H1 (cell line): ENCODE measurements at regions not wholly inside any gene's neighbourhood (a gene's known extent, or its start where the extent isn't known, plus 50 kb on each side); places are given as distances from the start of the nearest gene placed in this dataset.

Experiments
- CTCF ChIA-PET: fragments of 300-600 bp; sonication (Branson Sonifier 250); formaldehyde crosslinking; loops from one replicate; lab custom pipeline; 2021; ENCODE audit not compliant: partially characterized antibody; lab: Charles Lee
- POLR2A ChIA-PET: fragments of 300-600 bp; sonication (Branson Sonifier 250); formaldehyde crosslinking; loops from one replicate; lab custom pipeline; 2021; ENCODE audit warnings: inconsistent platforms; ENCODE audit not compliant: partially characterized antibody; lab: Charles Lee
- DNase-seq, 2 experiments: peaks; one replicate each; pipeline versions ENCODE4 v3.0.0 to v3.0.0-alpha.2; 2010 to 2022; ENCODE audit warnings: low spot score in 2 of 2, low read depth in 1 of 2, mixed read lengths in 1 of 2
- FAIRE-seq: peaks from 2 replicates; lab custom pipeline; 2011; peaks lifted over from hg19 to GRCh38; lab: Jason Lieb, UNC
- H2AFZ ChIP-seq: 2 replicates; pipeline ENCODE4 v1.8.1; 2012; ENCODE audit warnings: low read length, inconsistent platforms
- H2AK5ac ChIP-seq: 2 replicates; pipeline ENCODE4 v1.6.1; 2013; ENCODE audit warnings: low read depth, low read length
- H2BK120ac ChIP-seq: replicated peaks from 2 replicates; pipeline ENCODE3; 2013; ENCODE audit warnings: low read depth, low read length, inconsistent platforms
- H2BK12ac ChIP-seq: 2 replicates; pipeline ENCODE4 v1.6.1; 2013; ENCODE audit warnings: low read depth, low read length
- H2BK15ac ChIP-seq: 2 replicates; pipeline ENCODE4 v1.6.1; 2013; ENCODE audit warnings: low read length
- H2BK20ac ChIP-seq: 2 replicates; pipeline ENCODE4 v1.6.1; 2013; ENCODE audit warnings: low read length
- H2BK5ac ChIP-seq: 2 replicates; pipeline ENCODE4 v1.6.1; 2013; ENCODE audit warnings: low read depth, low read length
- H3K14ac ChIP-seq: 2 replicates; pipeline ENCODE4 v1.6.1; 2013; ENCODE audit warnings: inconsistent platforms; ENCODE audit not compliant: insufficient read length
- H3K18ac ChIP-seq: 2 replicates; pipeline ENCODE4 v1.6.1; 2013; ENCODE audit warnings: low read length; ENCODE audit errors: extremely low read depth
- H3K23ac ChIP-seq: 2 replicates; pipeline ENCODE4 v1.6.1; 2013; ENCODE audit warnings: inconsistent platforms; ENCODE audit not compliant: insufficient read length
- H3K23me2 ChIP-seq: 2 replicates; pipeline ENCODE4 v1.6.1; 2013; ENCODE audit warnings: low read depth, low read length
- H3K27ac ChIP-seq: 2 replicates; pipeline ENCODE4 v1.6.1; 2011; ENCODE audit warnings: low read depth, low read length, inconsistent platforms
- H3K27me3 ChIP-seq, 4 experiments: replicated peaks in 1 of 4; 1 replicate in 1 of 4; 2 replicates in 3 of 4; pipeline versions ENCODE4 v1.6.1 to v1.8.1; 2011 to 2013; ENCODE audit warnings: low read length in 3 of 4, mild to moderate bottlenecking in 3 of 4, inconsistent platforms in 2 of 4, mixed read lengths in 2 of 4, moderate library complexity in 1 of 4; ENCODE audit not compliant: control insufficient read depth in 3 of 4, insufficient read depth in 3 of 4; ENCODE audit errors: extremely low read depth in 1 of 4
- H3K36me3 ChIP-seq, 4 experiments: 2 replicates each; pipeline versions ENCODE4 v1.6.1 to v1.8.1; 2011 to 2013; ENCODE audit warnings: mild to moderate bottlenecking in 4 of 4, low read length in 3 of 4, moderate library complexity in 2 of 4, control low read depth in 1 of 4, inconsistent platforms in 1 of 4; ENCODE audit not compliant: insufficient read depth in 4 of 4, control insufficient read depth in 2 of 4
- H3K4ac ChIP-seq: replicated peaks from 2 replicates; pipeline ENCODE3; 2013; ENCODE audit warnings: low read length, low read depth, mixed read lengths, inconsistent platforms; ENCODE audit not compliant: insufficient read length
- H3K4me1 ChIP-seq, 4 experiments: replicated peaks in 1 of 4; 1 replicate in 1 of 4; 2 replicates in 3 of 4; pipeline versions ENCODE4 v1.6.1 to v1.8.1; 2011 to 2013; ENCODE audit warnings: low read length in 3 of 4, inconsistent platforms in 2 of 4, mixed read lengths in 1 of 4; ENCODE audit not compliant: insufficient read depth in 4 of 4, control insufficient read depth in 3 of 4
- H3K4me2 ChIP-seq, 2 experiments: 2 replicates each; pipeline versions ENCODE4 v1.6.1 to v1.8.1; 2011 to 2013; ENCODE audit warnings: low read depth in 2 of 2, low read length in 2 of 2, control low read depth in 1 of 2, inconsistent platforms in 1 of 2, mild to moderate bottlenecking in 1 of 2; ENCODE audit not compliant: insufficient read depth in 1 of 2
- H3K4me3 ChIP-seq, 4 experiments: fragments of 200-600, 300-600 bp in 1 of 4; sonication (generic), shearing (Covaris generic), sonication (Bioruptor Twin) in 1 of 4; 2 replicates each; pipeline versions ENCODE4 v1.5.1 to v1.8.1; 2011 to 2016; ENCODE audit warnings: low read length in 4 of 4, low read depth in 3 of 4, control low read depth in 2 of 4, inconsistent platforms in 2 of 4, mild to moderate bottlenecking in 2 of 4, mixed read lengths in 1 of 4, moderate library complexity in 1 of 4; ENCODE audit not compliant: insufficient read depth in 2 of 4; ENCODE audit errors: extremely low read depth in 1 of 4
- H3K56ac ChIP-seq: replicated peaks from 2 replicates; pipeline ENCODE3; 2013; ENCODE audit warnings: low read depth, mild to moderate bottlenecking, mixed read lengths, low read length, inconsistent platforms; ENCODE audit not compliant: insufficient read length
- H3K79me1 ChIP-seq: 2 replicates; pipeline ENCODE4 v1.6.1; 2013; ENCODE audit warnings: low read depth, low read length, control low read depth
- H3K79me2 ChIP-seq, 2 experiments: 2 replicates each; pipeline versions ENCODE4 v1.6.1 to v1.8.1; 2012 to 2013; ENCODE audit warnings: low read length in 2 of 2, mild to moderate bottlenecking in 2 of 2, inconsistent platforms in 1 of 2; ENCODE audit not compliant: insufficient read depth in 2 of 2, control insufficient read depth in 1 of 2
- H3K9ac ChIP-seq, 4 experiments: replicated peaks in 1 of 4; 1 replicate in 1 of 4; 2 replicates in 3 of 4; pipeline versions ENCODE4 v1.6.1 to v1.8.1; 2011 to 2013; ENCODE audit warnings: low read depth in 3 of 4, low read length in 3 of 4, control low read depth in 2 of 4, mild to moderate bottlenecking in 2 of 4, moderate library complexity in 2 of 4, inconsistent platforms in 1 of 4; ENCODE audit errors: extremely low read depth in 1 of 4
- H3K9me3 ChIP-seq, 2 experiments: 2 replicates each; pipeline versions ENCODE4 v1.6.1 to v1.8.1; 2012 to 2013; ENCODE audit warnings: mild to moderate bottlenecking in 2 of 2, moderate library complexity in 2 of 2, control low read depth in 1 of 2, inconsistent platforms in 1 of 2, low read depth in 1 of 2, low read length in 1 of 2, mixed read lengths in 1 of 2; ENCODE audit not compliant: insufficient read depth in 2 of 2
- H4K20me1 ChIP-seq, 2 experiments: replicated peaks in 1 of 2; 2 replicates each; pipeline versions ENCODE3 to v1.8.1; 2011 to 2013; ENCODE audit warnings: inconsistent platforms in 2 of 2, low read length in 2 of 2, mild to moderate bottlenecking in 1 of 2; ENCODE audit not compliant: insufficient read depth in 2 of 2, control insufficient read depth in 1 of 2
- H4K5ac ChIP-seq: 2 replicates; pipeline ENCODE4 v1.6.1; 2013; ENCODE audit warnings: low read length, low read depth, mixed read lengths, inconsistent platforms; ENCODE audit not compliant: insufficient read length
- H4K8ac ChIP-seq: 2 replicates; pipeline ENCODE4 v1.8.0; 2013; ENCODE audit warnings: mild to moderate bottlenecking, moderate library complexity, low read length, inconsistent platforms; ENCODE audit not compliant: insufficient read depth; ENCODE audit errors: extremely low read depth
- H4K91ac ChIP-seq: replicated peaks from 2 replicates; pipeline ENCODE3; 2013; ENCODE audit warnings: low read length, mixed read lengths, inconsistent platforms; ENCODE audit not compliant: insufficient read length
- RFX5 ChIP-seq: IDR thresholded peaks from 2 replicates; pipeline ENCODE4 v1.6.1; 2011; ENCODE audit warnings: low read depth, low read length, improper control_type of control experiment, borderline replicate concordance
- WGBS, 2 experiments: shearing (Covaris generic) in 1 of 2; methylation state at CpG; one replicate each; pipeline versions ENCODE4 v1.1.6 to v1.1.7; 2013 to 2015; ENCODE audit warnings: low lambda C conversion rate in 2 of 2, mixed read lengths in 2 of 2, inconsistent platforms in 1 of 2, low coverage in 1 of 2, missing lambda C conversion rate in 1 of 2; ENCODE audit not compliant: insufficient replicate concordance in 2 of 2, insufficient coverage in 1 of 2, insufficient read length in 1 of 2; ENCODE audit errors: extremely low coverage in 1 of 2, missing lambda C conversion rate in 1 of 2; 5-methylcytosine and 5-hydroxymethylcytosine counted together

DNA sequence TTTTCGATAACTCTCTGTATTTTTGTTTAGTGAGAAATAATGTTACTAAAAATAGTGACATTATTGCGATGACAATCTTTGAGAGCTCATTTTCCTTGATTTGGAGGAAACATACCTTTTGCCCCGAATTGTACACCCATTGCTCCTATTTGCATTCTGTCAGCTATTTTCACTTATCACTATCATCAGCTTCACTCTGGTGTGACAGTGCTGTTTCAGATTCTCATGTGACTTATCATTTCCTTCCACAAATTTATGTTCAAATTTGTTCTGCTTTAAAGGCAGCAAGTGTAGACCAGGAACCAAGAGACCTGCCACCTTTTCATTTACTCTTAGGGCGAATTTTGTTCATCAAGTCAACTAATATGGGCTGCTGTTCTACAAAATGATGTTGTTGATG, 179.4 kb downstream of the RBM46 start:
- Histone ChIP-seq H3K79me1 (no peaks in the 10 kb centered on the region), H2AFZ (no peak overlapping the region), H3K27me3 (no peaks in the 10 kb centered on the region), H3K9me3 (no peaks in the 10 kb centered on the region; a peak in 1 of 4 replicates), H3K4me2 (no peak overlapping the region), H4K8ac (no peak overlapping the region), H4K20me1 (no peaks in the 10 kb centered on the region), H3K27ac (no peak overlapping the region), H2BK12ac (no peak overlapping the region), H3K4me3 (no peak overlapping the region), H3K56ac (no peak overlapping the region), H3K14ac (no peak overlapping the region), H2BK120ac (no peak overlapping the region), H2BK20ac (no peak overlapping the region), H4K91ac (no peak overlapping the region), H3K23ac (no peak overlapping the region), H3K23me2 (no peaks in the 10 kb centered on the region), H2AK5ac (no peak overlapping the region), H3K9ac (no peak overlapping the region), H4K5ac (no peak overlapping the region), H3K79me2 (no peaks in the 10 kb centered on the region), H3K36me3 (no peaks in the 10 kb centered on the region), H2BK15ac (no peak overlapping the region), H3K18ac (no peak overlapping the region), H3K4ac (no peak overlapping the region), H3K4me1 (no peaks in the 10 kb centered on the region), H2BK5ac (no peak overlapping the region)
- 92% methylated on average over 4 of the region's 4 CpGs; no CpG with 5 or more reads in 1 of the 2 experiments for WGBS, 2 experiments
- FAIRE-seq (no peak), DNase-seq (no peak)
- TF ChIP-seq RFX5: no peak
- POLR2A ChIA-PET: no interaction called here
- CTCF ChIA-PET: interaction anchor here (1.0 kb wide), 1 partner anchor 11 kb away, joined by 4 read pairs; no protein-coding TSS in a partner anchor
